Nephron progenitor cell (in vitro differentiated cells): ENCODE measurements at regions not wholly inside any gene's neighbourhood (a gene's known extent, or its start where the extent isn't known, plus 50 kb on each side); places are given as distances from the start of the nearest gene placed in this dataset.

Source experiments
- DNase-seq: peaks from one replicate; pipeline ENCODE4 v3.0.0; 2021
- H3K27ac Mint-ChIP-seq: 2 replicates; pipeline ENCODE4 v1.8.0; 2021; ENCODE audit warnings: mild to moderate bottlenecking, moderate library complexity, mixed read lengths
- H3K27me3 Mint-ChIP-seq: 2 replicates; pipeline ENCODE4 v1.8.0; 2021; ENCODE audit warnings: mild to moderate bottlenecking, low read depth, mixed read lengths; ENCODE audit not compliant: poor library complexity
- H3K36me3 Mint-ChIP-seq: 2 replicates; pipeline ENCODE4 v1.8.0; 2021; ENCODE audit warnings: low read depth, mixed read lengths
- H3K4me1 Mint-ChIP-seq: 2 replicates; pipeline ENCODE4 v1.8.0; 2021; ENCODE audit warnings: mixed read lengths
- H3K4me3 Mint-ChIP-seq: 2 replicates; pipeline ENCODE4 v1.8.0; 2021; ENCODE audit warnings: mild to moderate bottlenecking, moderate library complexity, mixed read lengths
- H3K9me3 Mint-ChIP-seq: 2 replicates; pipeline ENCODE4 v1.8.0; 2021; ENCODE audit warnings: mild to moderate bottlenecking, moderate library complexity, mixed read lengths
- CTCF ChIP-seq: fragments of 200-600 bp; sonication (generic); IDR thresholded peaks from 2 replicates; pipeline ENCODE4 v1.5.0; 2021; ENCODE audit warnings: antibody characterized with exemption

- H3K27ac Mint-ChIP-seq, result no peak overlapping the region
- H3K4me3 Mint-ChIP-seq, result no peak overlapping the region
- DNase-seq, result no peak
- no peak for TF ChIP-seq CTCF
- H3K9me3 Mint-ChIP-seq, result no peaks in the 10 kb centered on the region
- no peaks in the 10 kb centered on the region for H3K36me3 Mint-ChIP-seq
- H3K27me3 Mint-ChIP-seq, result no peaks in the 10 kb centered on the region
- H3K4me1 Mint-ChIP-seq, result no peaks in the 10 kb centered on the region
Measured at GRCh38 chr2:180579388-180579787, 401.0 kb upstream of the UBE2E3 start.

GRCh38 chr2:180578441-180578840 is 402.0 kb upstream of the UBE2E3 start:
- DNase-seq, result no peak
- H3K27ac Mint-ChIP-seq, result no peak overlapping the region
- no peak for TF ChIP-seq CTCF
- H3K4me1 Mint-ChIP-seq, result no peaks in the 10 kb centered on the region
- no peaks in the 10 kb centered on the region for H3K9me3 Mint-ChIP-seq
- H3K27me3 Mint-ChIP-seq, result no peaks in the 10 kb centered on the region
- H3K4me3 Mint-ChIP-seq, result no peak overlapping the region
- no peaks in the 10 kb centered on the region for H3K36me3 Mint-ChIP-seq

- H3K36me3 Mint-ChIP-seq, result no peaks in the 10 kb centered on the region
- H3K4me1 Mint-ChIP-seq, result no peaks in the 10 kb centered on the region
- no peak for TF ChIP-seq CTCF
- no peak overlapping the region for H3K27ac Mint-ChIP-seq
- H3K4me3 Mint-ChIP-seq, result no peak overlapping the region
- H3K27me3 Mint-ChIP-seq, result no peaks in the 10 kb centered on the region
- DNase-seq, result no peak
- no peaks in the 10 kb centered on the region for H3K9me3 Mint-ChIP-seq
Measured at GRCh38 chr2:180577567-180577966, 402.8 kb upstream of the UBE2E3 start.

GRCh38 chr2:180573951-180574350 is 406.5 kb upstream of the UBE2E3 start:
- H3K4me3 Mint-ChIP-seq, result no peak overlapping the region
- no peak for DNase-seq
- H3K27me3 Mint-ChIP-seq, result no peaks in the 10 kb centered on the region
- H3K36me3 Mint-ChIP-seq, result no peaks in the 10 kb centered on the region
- no peaks in the 10 kb centered on the region for H3K9me3 Mint-ChIP-seq
- H3K4me1 Mint-ChIP-seq, result no peaks in the 10 kb centered on the region
- no peak for TF ChIP-seq CTCF
- no peak overlapping the region for H3K27ac Mint-ChIP-seq

GRCh38 chr2:180572346-180572745 is 408.1 kb upstream of the UBE2E3 start:
- H3K4me1 Mint-ChIP-seq, result no peaks in the 10 kb centered on the region
- H3K27me3 Mint-ChIP-seq, result no peaks in the 10 kb centered on the region
- DNase-seq, result no peak
- no peaks in the 10 kb centered on the region for H3K36me3 Mint-ChIP-seq
- H3K27ac Mint-ChIP-seq, result no peak overlapping the region
- TF ChIP-seq CTCF, result no peak
- no peaks in the 10 kb centered on the region for H3K9me3 Mint-ChIP-seq
- no peak overlapping the region for H3K4me3 Mint-ChIP-seq

GRCh38 chr2:180571559-180571958 is 408.8 kb upstream of the UBE2E3 start:
- H3K27me3 Mint-ChIP-seq, result no peaks in the 10 kb centered on the region
- no peak overlapping the region for H3K4me3 Mint-ChIP-seq
- H3K36me3 Mint-ChIP-seq, result no peaks in the 10 kb centered on the region
- no peak for TF ChIP-seq CTCF
- H3K27ac Mint-ChIP-seq, result no peak overlapping the region
- DNase-seq, result no peak
- no peaks in the 10 kb centered on the region for H3K4me1 Mint-ChIP-seq
- H3K9me3 Mint-ChIP-seq, result no peaks in the 10 kb centered on the region
